Neutrophil (primary cell): ENCODE measurements at regions not wholly inside any gene's neighbourhood (a gene's known extent, or its start where the extent isn't known, plus 50 kb on each side); places are given as distances from the start of the nearest gene placed in this dataset.

ENCODE experiments used
- H3K27ac ChIP-seq: fragments of 200-600 bp; sonication (generic); 2 replicates; pipeline ENCODE4 v1.5.1; 2016; ENCODE audit warnings: mild to moderate bottlenecking, moderate library complexity
- H3K27me3 ChIP-seq: fragments of 200-600 bp; sonication (generic); 2 replicates; pipeline ENCODE4 v1.6.0; 2016; ENCODE audit warnings: mild to moderate bottlenecking
- H3K36me3 ChIP-seq: fragments of 200-600 bp; sonication (generic); 2 replicates; pipeline ENCODE4 v1.5.1; 2017
- H3K4me1 ChIP-seq, 2 experiments: fragments of 200-600 bp in 1 of 2; sonication (generic) in 1 of 2; 1 replicate in 1 of 2; 2 replicates in 1 of 2; pipeline versions ENCODE4 v1.5.1 to v1.6.1; 2013 to 2016; ENCODE audit warnings: low read depth in 1 of 2, low read length in 1 of 2, mild to moderate bottlenecking in 1 of 2, moderate library complexity in 1 of 2; ENCODE audit not compliant: control insufficient read depth in 1 of 2, insufficient read depth in 1 of 2
- H3K4me3 ChIP-seq, 2 experiments: fragments of 200-600 bp in 1 of 2; sonication (generic) in 1 of 2; 1 replicate in 1 of 2; 2 replicates in 1 of 2; pipeline ENCODE4 v1.5.1; 2013 to 2016; ENCODE audit warnings: low read depth in 1 of 2, low read length in 1 of 2, mild to moderate bottlenecking in 1 of 2, moderate library complexity in 1 of 2
- H3K9me3 ChIP-seq: fragments of 200-600 bp; sonication (generic); 2 replicates; pipeline ENCODE4 v1.5.1; 2016
- CTCF ChIP-seq: fragments of 200-600 bp; sonication (generic); IDR thresholded peaks from 2 replicates; pipeline ENCODE4 v1.5.1; 2016; ENCODE audit warnings: antibody characterized with exemption

GRCh38 chr6:14792118-14792955 lies 453.5 kb upstream of the JARID2 start:
- no peaks in the 10 kb centered on the region for H3K9me3 ChIP-seq
- no peaks in the 10 kb centered on the region for H3K27me3 ChIP-seq
- no peaks in the 10 kb centered on the region for H3K4me1 ChIP-seq
- no peak overlapping the region for H3K27ac ChIP-seq
- TF ChIP-seq CTCF: no peak
- H3K36me3 ChIP-seq: no peaks in the 10 kb centered on the region
- H3K4me3 ChIP-seq: no peak overlapping the region

GRCh38 chr6:14795451-14795850 lies 450.4 kb upstream of the JARID2 start:
- Histone ChIP-seq H3K27ac (no peak overlapping the region), H3K4me3 (no peak overlapping the region), H3K27me3 (no peaks in the 10 kb centered on the region), H3K36me3 (no peaks in the 10 kb centered on the region), H3K9me3 (no peaks in the 10 kb centered on the region), H3K4me1 (peaks cover 0 to 6% of the 10 kb centered on the region in 2 experiments)
- no peak for TF ChIP-seq CTCF

GRCh38 chr6:14796974-14797762 lies 448.7 kb upstream of the JARID2 start:
- H3K27me3 ChIP-seq: no peaks in the 10 kb centered on the region
- no peak overlapping the region for H3K27ac ChIP-seq
- H3K36me3 ChIP-seq: no peaks in the 10 kb centered on the region
- no peak for TF ChIP-seq CTCF
- no peak overlapping the region for H3K4me3 ChIP-seq
- no peaks in the 10 kb centered on the region for H3K9me3 ChIP-seq
- peaks cover 0 to 6% of the 10 kb centered on the region in 2 experiments for H3K4me1 ChIP-seq

GRCh38 chr6:14797875-14798593 lies 447.8 kb upstream of the JARID2 start:
- Histone ChIP-seq H3K36me3 (no peaks in the 10 kb centered on the region), H3K27ac (no peak overlapping the region), H3K9me3 (no peaks in the 10 kb centered on the region), H3K4me1 (peaks cover 0 to 6% of the 10 kb centered on the region in 2 experiments), H3K27me3 (no peaks in the 10 kb centered on the region), H3K4me3 (no peak overlapping the region)
- TF ChIP-seq CTCF: no peak

- H3K4me1 ChIP-seq: peaks cover 0 to 6% of the 10 kb centered on the region in 2 experiments
- no peaks in the 10 kb centered on the region for H3K9me3 ChIP-seq
- TF ChIP-seq CTCF: no peak
- H3K27ac ChIP-seq: no peak overlapping the region
- H3K36me3 ChIP-seq: no peaks in the 10 kb centered on the region
- no peak overlapping the region for H3K4me3 ChIP-seq
- no peaks in the 10 kb centered on the region for H3K27me3 ChIP-seq
These were observed 447.3 kb upstream of the JARID2 start for GRCh38 chr6:14798594-14798982.
